ENCODE measurements at regions not wholly inside any gene's neighbourhood (a gene's known extent, or its start where the extent isn't known, plus 50 kb on each side); places are given as distances from the start of the nearest gene placed in this dataset.

DNA sequence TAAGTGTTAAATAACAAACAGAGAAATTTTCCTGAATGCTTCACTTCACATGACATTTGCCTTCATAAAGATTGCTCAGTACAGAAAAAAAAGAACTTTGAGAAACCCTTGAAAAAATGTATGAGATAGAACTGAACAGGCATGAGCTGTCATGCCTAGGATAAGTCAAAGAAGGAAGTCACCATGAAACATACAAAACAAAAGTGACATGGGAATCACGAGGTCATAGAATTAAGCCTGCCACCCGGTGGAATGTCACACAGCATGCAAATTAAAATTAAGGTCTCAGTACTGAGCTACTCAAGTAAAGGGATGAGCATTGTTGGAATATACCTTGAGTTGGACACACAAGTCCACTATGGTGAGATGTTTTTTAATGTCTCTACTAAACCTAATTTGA, 652.5 kb upstream of the NECTIN3 start:
- TF ChIP-seq CHD2 (IDR thresholded peaks at IDR 0.05; ENCODE audit: borderline replicate concordance, low read depth, low read length): no peak
- no peak for TF ChIP-seq POLR2A (IDR thresholded peaks at IDR 0.05; ENCODE audit: low read depth, low read length)
- TF ChIP-seq DPF2 (IDR thresholded peaks at IDR 0.05): no peak
- TF ChIP-seq RAD21 (IDR thresholded peaks at IDR 0.05; ENCODE audit: insufficient read depth, low read depth, low read length): no peak
- TF ChIP-seq FOXM1 (IDR thresholded peaks at IDR 0.05; ENCODE audit: low read depth, low read length): no peak
- no peak for TF ChIP-seq RBBP5 (conservative IDR thresholded peaks at IDR 0.05)
- TF ChIP-seq MTA3 (IDR thresholded peaks at IDR 0.05; ENCODE audit: borderline replicate concordance, low read length): no peak
- no peak for TF ChIP-seq ZNF687 (IDR thresholded peaks at IDR 0.05)
- TF ChIP-seq, protein P1, sequence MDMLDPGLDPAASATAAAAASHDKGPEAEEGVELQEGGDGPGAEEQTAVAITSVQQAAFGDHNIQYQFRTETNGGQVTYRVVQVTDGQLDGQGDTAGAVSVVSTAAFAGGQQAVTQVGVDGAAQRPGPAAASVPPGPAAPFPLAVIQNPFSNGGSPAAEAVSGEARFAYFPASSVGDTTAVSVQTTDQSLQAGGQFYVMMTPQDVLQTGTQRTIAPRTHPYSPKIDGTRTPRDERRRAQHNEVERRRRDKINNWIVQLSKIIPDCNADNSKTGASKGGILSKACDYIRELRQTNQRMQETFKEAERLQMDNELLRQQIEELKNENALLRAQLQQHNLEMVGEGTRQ (IDR thresholded peaks at IDR 0.05; ENCODE audit: borderline replicate concordance, low read depth, low read length): no peak
- TF ChIP-seq GABPA (IDR thresholded peaks at IDR 0.05; ENCODE audit: low read depth): no peak
- no peak for TF ChIP-seq CTCF (IDR thresholded peaks at IDR 0.05 in 2 of 3, conservative IDR thresholded peaks at IDR 0.05 in 1 of 3; ENCODE audit: control insufficient read depth in 2 of 3, extremely low read depth in 1 of 3, insufficient read depth in 1 of 3, low read depth in 3 of 3, low read length in 3 of 3)
- TF ChIP-seq FOS (IDR thresholded peaks at IDR 0.05; ENCODE audit: borderline replicate concordance, extremely low read depth, insufficient read length): no peak

Data from GM12878 (cell line).